ENCODE measurements at regions not wholly inside any gene's neighbourhood (a gene's known extent, or its start where the extent isn't known, plus 50 kb on each side); places are given as distances from the start of the nearest gene placed in this dataset.
A peak's percentile ranks its signal among the peaks of the same experiment; 100 is the strongest.
"Not testable (repeated sequence)": the region's sequence is repeated elsewhere in the genome, so short reads cannot be mapped to it uniquely, and the experiment has no call there.

- DNase-seq (ENCODE audit: low read depth): no peak
- no peak overlapping the region for H3K4me3 ChIP-seq (replicated peaks; ENCODE audit: low read depth, low read length)
- TF ChIP-seq, protein P1, sequence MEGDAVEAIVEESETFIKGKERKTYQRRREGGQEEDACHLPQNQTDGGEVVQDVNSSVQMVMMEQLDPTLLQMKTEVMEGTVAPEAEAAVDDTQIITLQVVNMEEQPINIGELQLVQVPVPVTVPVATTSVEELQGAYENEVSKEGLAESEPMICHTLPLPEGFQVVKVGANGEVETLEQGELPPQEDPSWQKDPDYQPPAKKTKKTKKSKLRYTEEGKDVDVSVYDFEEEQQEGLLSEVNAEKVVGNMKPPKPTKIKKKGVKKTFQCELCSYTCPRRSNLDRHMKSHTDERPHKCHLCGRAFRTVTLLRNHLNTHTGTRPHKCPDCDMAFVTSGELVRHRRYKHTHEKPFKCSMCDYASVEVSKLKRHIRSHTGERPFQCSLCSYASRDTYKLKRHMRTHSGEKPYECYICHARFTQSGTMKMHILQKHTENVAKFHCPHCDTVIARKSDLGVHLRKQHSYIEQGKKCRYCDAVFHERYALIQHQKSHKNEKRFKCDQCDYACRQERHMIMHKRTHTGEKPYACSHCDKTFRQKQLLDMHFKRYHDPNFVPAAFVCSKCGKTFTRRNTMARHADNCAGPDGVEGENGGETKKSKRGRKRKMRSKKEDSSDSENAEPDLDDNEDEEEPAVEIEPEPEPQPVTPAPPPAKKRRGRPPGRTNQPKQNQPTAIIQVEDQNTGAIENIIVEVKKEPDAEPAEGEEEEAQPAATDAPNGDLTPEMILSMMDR (IDR thresholded peaks at IDR 0.05; ENCODE audit: low read length, missing control alignments): no peak
These were observed 84.3 kb upstream of the MPP7 start for GRCh38 chr10:28387140-28387539.

DNA sequence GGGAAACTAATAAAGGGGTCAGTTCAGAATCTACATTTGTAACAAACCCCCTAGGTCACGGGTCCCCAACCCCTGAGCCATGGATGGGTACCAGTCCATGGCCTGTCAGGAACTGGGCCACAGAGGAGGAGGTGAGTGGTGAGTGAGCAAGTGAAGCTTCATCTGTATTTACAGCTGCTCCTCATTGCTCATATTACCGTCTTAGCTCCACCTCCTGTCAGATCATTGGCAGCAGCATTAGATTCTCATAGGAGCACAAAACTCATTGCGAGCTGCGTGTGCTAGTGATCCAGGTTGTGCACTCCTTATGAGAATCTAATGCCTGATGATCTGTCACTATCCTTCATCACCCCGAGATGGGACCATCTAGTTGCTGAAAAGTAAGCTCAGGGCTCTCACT, 88.4 kb upstream of the MPP7 start:
- DNase-seq (ENCODE audit: low read depth): no peak
- TF ChIP-seq, protein P1 (IDR thresholded peaks at IDR 0.05; ENCODE audit: low read length, missing control alignments): no peak
- H3K4me3 ChIP-seq (replicated peaks; ENCODE audit: low read depth, low read length): no peak overlapping the region

DNA sequence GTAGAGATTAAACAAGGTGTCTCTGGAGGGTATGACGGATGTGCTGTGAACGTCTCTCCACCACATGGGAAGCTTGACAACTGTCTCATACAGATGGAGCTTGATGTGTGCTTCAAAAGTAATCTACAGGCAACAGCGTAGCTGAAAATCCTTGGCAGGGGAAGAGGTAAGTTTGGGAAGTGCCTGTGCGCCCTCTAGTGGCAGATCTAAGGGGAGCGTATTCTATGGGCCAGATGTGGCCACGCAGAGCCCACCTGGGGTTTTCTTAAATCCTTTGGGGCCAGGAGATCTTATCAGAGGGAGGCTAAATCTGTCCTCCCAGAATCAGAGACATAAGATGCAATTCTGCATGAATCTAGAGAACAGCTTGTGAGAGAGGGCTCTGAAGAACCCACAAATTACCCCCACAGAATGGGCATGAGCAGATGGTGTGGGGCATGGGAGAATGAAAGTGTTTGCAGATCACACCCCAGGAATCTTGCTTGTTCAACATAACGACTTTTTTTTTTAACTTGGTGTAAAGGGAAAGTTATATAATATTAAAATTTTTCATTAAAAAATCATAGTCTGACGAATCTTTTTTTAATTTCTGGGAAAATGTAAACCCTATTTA, 91.2 kb upstream of the MPP7 start:
- peak; percentile 72 for DNase-seq (ENCODE audit: low read depth)
- TF ChIP-seq, protein P1 (IDR thresholded peaks at IDR 0.05; ENCODE audit: low read length, missing control alignments): peak; percentile 97
- H3K4me3 ChIP-seq (replicated peaks; ENCODE audit: low read depth, low read length): no peak overlapping the region

DNA sequence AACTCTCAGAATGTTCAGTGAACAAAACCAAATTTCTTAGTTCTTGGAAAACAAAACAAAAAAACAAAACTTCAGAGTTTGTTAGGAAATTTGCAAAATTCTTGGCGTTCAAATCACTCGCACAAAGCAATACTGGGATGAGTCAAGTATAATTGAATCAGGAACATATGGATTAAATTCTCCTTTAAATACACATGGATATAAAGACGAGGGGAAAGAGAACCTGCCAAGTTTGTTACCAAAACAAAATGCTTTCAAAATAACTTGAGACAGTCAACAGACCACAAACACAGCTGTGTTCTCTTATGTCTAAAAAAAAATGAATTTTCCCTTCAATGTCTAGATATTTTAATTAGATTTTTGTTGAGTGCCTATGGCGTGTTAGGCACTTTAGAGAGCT, 93.5 kb upstream of the MPP7 start:
- TF ChIP-seq, protein P1 (IDR thresholded peaks at IDR 0.05; ENCODE audit: low read length, missing control alignments): no peak
- H3K4me3 ChIP-seq (replicated peaks; ENCODE audit: low read depth, low read length): no peak overlapping the region
- DNase-seq (ENCODE audit: low read depth): no peak

- DNase-seq (ENCODE audit: low read depth): no peak
- TF ChIP-seq, protein P1 (IDR thresholded peaks at IDR 0.05; ENCODE audit: low read length, missing control alignments): no peak
- H3K4me3 ChIP-seq (replicated peaks; ENCODE audit: low read depth, low read length): no peak overlapping the region
These were observed 94.4 kb upstream of the MPP7 start for GRCh38 chr10:28397229-28397628.

DNA sequence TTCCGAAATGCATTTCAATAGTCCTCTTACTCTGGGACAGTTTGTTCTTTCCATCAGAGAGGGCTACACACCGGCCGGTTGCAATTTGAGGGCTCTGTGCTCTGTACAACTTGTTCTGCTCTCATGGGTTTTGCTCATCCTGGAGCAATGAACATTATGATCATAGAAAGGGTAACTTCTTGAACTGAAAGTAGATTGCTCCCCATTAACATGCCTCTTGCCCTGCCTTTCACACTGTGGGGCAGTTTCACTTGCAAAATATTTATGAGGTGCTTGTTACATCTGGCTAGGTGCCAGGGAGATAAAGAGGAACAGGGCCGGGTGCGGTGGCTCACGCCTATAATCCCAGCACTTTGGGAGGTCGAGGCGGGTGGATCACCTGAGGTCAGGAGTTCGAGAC, 97.3 kb upstream of the MPP7 start:
- no peak for DNase-seq (ENCODE audit: low read depth)
- no peak overlapping the region for H3K4me3 ChIP-seq (replicated peaks; ENCODE audit: low read depth, low read length)
- TF ChIP-seq, protein P1 (IDR thresholded peaks at IDR 0.05; ENCODE audit: low read length, missing control alignments): no peak

- no peak overlapping the region for H3K4me3 ChIP-seq (replicated peaks; ENCODE audit: low read depth, low read length)
- DNase-seq (ENCODE audit: low read depth): no peak
- TF ChIP-seq, protein P1 (IDR thresholded peaks at IDR 0.05; ENCODE audit: low read length, missing control alignments): no peak
These were observed 97.8 kb upstream of the MPP7 start for GRCh38 chr10:28400681-28401080.

- not testable (repeated sequence) for H3K4me3 ChIP-seq (replicated peaks; ENCODE audit: low read depth, low read length); DNase-seq (ENCODE audit: low read depth)
These were observed 99.8 kb upstream of the MPP7 start for GRCh38 chr10:28402611-28403073.

Data from fibroblast of pulmonary artery (primary cell).